A549 (cell line): ENCODE measurements at regions not wholly inside any gene's neighbourhood (a gene's known extent, or its start where the extent isn't known, plus 50 kb on each side); places are given as distances from the start of the nearest gene placed in this dataset.

Source experiments
- ATAC-seq, 2 experiments: fragments of 200-7000 bp in 1 of 2; fragments of >200 bp in 1 of 2; cut with Nextera tagmentation in 1 of 2; cut with Tn5 transposase in 1 of 2; 3 replicates each; pipeline versions ENCODE4 v1.8.0 to v1.9.1; 2018 to 2020; ENCODE audit warnings: mild to moderate bottlenecking in 1 of 2, moderate library complexity in 1 of 2
- CTCF ChIA-PET: fragments of 300-600 bp; sonication (Branson Sonifier 250); formaldehyde crosslinking; extraction: SDS; loops from one replicate; lab custom pipeline; 2021; ENCODE audit warnings: antibody characterized with exemption, inconsistent platforms; lab: Yijun Ruan, JAX
- POLR2A ChIA-PET: fragments of 350-600 bp; formaldehyde crosslinking; extraction: SDS; loops from one replicate; lab custom pipeline; 2021; ENCODE audit warnings: antibody characterized with exemption, inconsistent platforms; lab: Yijun Ruan, JAX
- DNase-seq, 2 experiments: peaks; one replicate each; pipeline versions ENCODE4 v3.0.0 to v3.0.0-alpha.2; 2011 to 2016; ENCODE audit warnings: low read depth in 1 of 2, low spot score in 1 of 2
- FAIRE-seq: peaks from 2 replicates; lab custom pipeline; 2011; peaks lifted over from hg19 to GRCh38; lab: Jason Lieb, UNC
- H3K27ac ChIP-seq, 2 experiments: fragments of >200 bp; sonication (Bioruptor Twin); formaldehyde crosslinking; 3 replicates each; pipeline ENCODE4 v1.5.1; 2016 to 2017
- H3K4me1 ChIP-seq: fragments of >200 bp; sonication (Bioruptor Twin); formaldehyde crosslinking; 3 replicates; pipeline ENCODE4 v1.6.1; 2016
- H3K4me2 ChIP-seq: fragments of >200 bp; sonication (Bioruptor Twin); formaldehyde crosslinking; 3 replicates; pipeline ENCODE4 v1.6.1; 2016
- H3K4me3 ChIP-seq: fragments of >200 bp; sonication (Bioruptor Twin); formaldehyde crosslinking; 3 replicates; pipeline ENCODE4 v1.5.1; 2016
- H3K9me3 ChIP-seq: fragments of >200 bp; sonication (Bioruptor Twin); formaldehyde crosslinking; 3 replicates; pipeline ENCODE4 v1.6.1; 2016
- BCL3 ChIP-seq: fragments of >200 bp; sonication (Bioruptor Twin); formaldehyde crosslinking; IDR thresholded peaks from 3 replicates; pipeline ENCODE4 v1.6.1; 2016
- BHLHE40 ChIP-seq: IDR thresholded peaks from 2 replicates; pipeline ENCODE4 v1.6.1; 2012; ENCODE audit warnings: low read depth, low read length, inconsistent platforms
- CBX2 ChIP-seq: fragments of 200-600 bp; sonication (generic); IDR thresholded peaks from 2 replicates; pipeline ENCODE4 v1.6.1; 2016; ENCODE audit warnings: low read depth, mild to moderate bottlenecking, borderline replicate concordance
- CHD2 ChIP-seq: fragments of 150-350 bp; IDR thresholded peaks from 2 replicates; pipeline ENCODE4 v1.6.1; 2014; ENCODE audit warnings: low read length; ENCODE audit not compliant: partially characterized antibody
- CHD4 ChIP-seq: fragments of 200-600 bp; sonication (generic); IDR thresholded peaks from 2 replicates; pipeline ENCODE4 v1.6.1; 2016; ENCODE audit warnings: antibody characterized with exemption, mild to moderate bottlenecking, borderline replicate concordance
- E2F6 ChIP-seq: IDR thresholded peaks from 2 replicates; pipeline ENCODE4 v1.6.1; 2012; ENCODE audit warnings: low read depth, borderline replicate concordance
- EHF ChIP-seq: fragments of 250-450 bp; sonication (Bioruptor Pico); IDR thresholded peaks from 2 replicates; pipeline ENCODE4 v1.5.0; 2020; ENCODE audit warnings: mild to moderate bottlenecking
- FOSB ChIP-seq: fragments of 250-450 bp; sonication (Bioruptor Pico); IDR thresholded peaks from 2 replicates; pipeline ENCODE4 v1.5.0; 2020; ENCODE audit warnings: mild to moderate bottlenecking, moderate library complexity
- FOXS1 ChIP-seq: fragments of 250-450 bp; sonication (Bioruptor Pico); IDR thresholded peaks from 2 replicates; pipeline ENCODE4 v1.5.0; 2020; ENCODE audit warnings: mild to moderate bottlenecking, moderate library complexity
- GATA3 ChIP-seq: IDR thresholded peaks from 2 replicates; pipeline ENCODE4 v1.6.1; 2012; ENCODE audit warnings: borderline replicate concordance
- HMGXB4 ChIP-seq: fragments of 250-450 bp; sonication (Bioruptor Pico); IDR thresholded peaks from 2 replicates; pipeline ENCODE4 v1.5.0; 2021; ENCODE audit warnings: mild to moderate bottlenecking, moderate library complexity, borderline replicate concordance
- HOXB5 ChIP-seq: fragments of 250-450 bp; sonication (Bioruptor Pico); IDR thresholded peaks from 2 replicates; pipeline ENCODE4 v1.5.0; 2020; ENCODE audit warnings: mild to moderate bottlenecking, moderate library complexity
- JUN ChIP-seq, 2 experiments: fragments of >200 bp; sonication (Bioruptor Twin); formaldehyde crosslinking; IDR thresholded peaks; 2 replicates in 1 of 2; 3 replicates in 1 of 2; pipeline ENCODE4 v1.6.1; 2016 to 2017
- JUNB ChIP-seq: fragments of >200 bp; sonication (Bioruptor Twin); formaldehyde crosslinking; IDR thresholded peaks from 2 replicates; pipeline ENCODE4 v1.6.1; 2016
- KDM1A ChIP-seq: fragments of 200-600 bp; sonication (generic); IDR thresholded peaks from 2 replicates; pipeline ENCODE4 v1.6.1; 2016; ENCODE audit warnings: low read depth, mild to moderate bottlenecking
- KDM5A ChIP-seq: fragments of 200-600 bp; sonication (generic); IDR thresholded peaks from 2 replicates; pipeline ENCODE4 v1.6.1; 2016; ENCODE audit warnings: antibody characterized with exemption, mild to moderate bottlenecking
- MAFK ChIP-seq: fragments of 450-650 bp; IDR thresholded peaks from 2 replicates; pipeline ENCODE4 v1.6.1; 2014; ENCODE audit not compliant: partially characterized antibody
- NR3C1 ChIP-seq: fragments of >200 bp; sonication (Bioruptor Twin); formaldehyde crosslinking; IDR thresholded peaks from 3 replicates; pipeline ENCODE4 v1.6.1; 2017
- PBX3 ChIP-seq: IDR thresholded peaks from 2 replicates; pipeline ENCODE4 v1.6.1; 2012
- POLR2A ChIP-seq: IDR thresholded peaks from 2 replicates; pipeline ENCODE4 v1.6.1; 2012; ENCODE audit warnings: mild to moderate bottlenecking, low read length
- POLR2AphosphoS2 ChIP-seq: conservative IDR thresholded peaks from 2 replicates; pipeline ENCODE4 v1.6.1; 2012; ENCODE audit warnings: low read length, improper control_type of control experiment, inconsistent platforms
- RNF2 ChIP-seq: fragments of 200-600 bp; sonication (generic); IDR thresholded peaks from 2 replicates; pipeline ENCODE4 v1.6.1; 2016; ENCODE audit warnings: low read depth, mild to moderate bottlenecking, antibody characterized with exemption, moderate library complexity, borderline replicate concordance
- SMC3 ChIP-seq: fragments of >200 bp; sonication (Bioruptor Twin); formaldehyde crosslinking; IDR thresholded peaks from 3 replicates; pipeline ENCODE4 v1.6.1; 2018; ENCODE audit warnings: inconsistent platforms
- SREBF2 ChIP-seq: fragments of 450-650 bp; IDR thresholded peaks from 2 replicates; pipeline ENCODE4 v1.6.1; 2014; ENCODE audit warnings: mild to moderate bottlenecking, moderate library complexity
- ZC3H11A ChIP-seq: fragments of 450-650 bp; IDR thresholded peaks from 2 replicates; pipeline ENCODE4 v1.6.1; 2014; ENCODE audit warnings: antibody characterized with exemption, mild to moderate bottlenecking
- ZFP36 ChIP-seq: fragments of 450-650 bp; IDR thresholded peaks from 2 replicates; pipeline ENCODE4 v1.6.1; 2014; ENCODE audit warnings: borderline replicate concordance; ENCODE audit not compliant: partially characterized antibody
- WGBS: methylation state at CpG from one replicate; pipeline ENCODE4 v1.1.6; 2017; ENCODE audit errors: missing lambda C conversion rate; 5-methylcytosine and 5-hydroxymethylcytosine counted together
- TF ChIP-seq, protein P1 (sequence below): fragments of 200-600 bp; sonication (generic); IDR thresholded peaks from 2 replicates; pipeline ENCODE4 v1.6.1; 2016; ENCODE audit warnings: antibody characterized with exemption, mild to moderate bottlenecking, moderate library complexity
- TF ChIP-seq, protein P2 (sequence below): IDR thresholded peaks from 2 replicates; pipeline ENCODE4 v1.6.1; 2012
- TF ChIP-seq, protein P3 (sequence below): fragments of 150-350 bp; IDR thresholded peaks from 2 replicates; pipeline ENCODE4 v1.6.1; 2014; ENCODE audit warnings: low read depth, mild to moderate bottlenecking, low read length
- TF ChIP-seq, protein P4 (sequence below): fragments of >200 bp; sonication (Bioruptor Twin); formaldehyde crosslinking; IDR thresholded peaks from 2 replicates; pipeline ENCODE4 v1.6.1; 2016
- TF ChIP-seq, protein P5 (sequence below): fragments of 450-650 bp; IDR thresholded peaks from 2 replicates; pipeline ENCODE4 v1.6.1; 2014; ENCODE audit warnings: antibody characterized with exemption

DNA sequence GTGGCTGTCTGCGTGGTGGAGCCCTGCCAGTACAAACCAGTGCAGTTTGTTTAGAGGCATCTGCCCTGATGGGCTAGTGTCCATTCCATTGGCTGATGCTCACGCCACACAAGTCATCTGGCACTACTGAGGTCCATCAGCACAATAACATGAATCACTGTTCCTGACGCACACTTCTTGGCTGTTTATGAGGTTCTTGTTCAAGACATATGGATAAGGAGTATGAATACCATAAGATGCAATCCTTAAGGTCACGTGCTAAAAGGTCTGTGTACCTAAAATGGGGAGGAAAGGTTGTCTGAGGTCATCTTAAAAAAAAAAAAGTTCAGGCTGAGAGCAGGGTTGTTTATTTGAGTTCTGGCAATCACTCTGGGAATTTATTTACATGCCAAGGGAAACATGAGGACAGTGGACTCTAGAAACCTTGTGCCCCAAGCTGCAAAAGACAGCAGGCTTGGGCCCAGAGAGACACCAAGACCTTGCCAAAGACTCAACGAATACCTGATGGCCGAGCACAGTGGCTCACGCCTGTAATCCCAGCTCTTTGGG is 54.1 kb upstream of the SHLD1 start:
- H3K27ac ChIP-seq: peak overlapping the region; percentile 69 to 71
- H3K4me3 ChIP-seq: no peak overlapping the region
- peak overlapping the region; percentile 33 for H3K4me2 ChIP-seq
- FAIRE-seq (no peak), DNase-seq (peak; percentile 52 to 95), ATAC-seq (peak; percentile 95 to 97)
- peaks cover 9% of the 10 kb centered on the region; the same call in 2 of the 3 replicates for H3K9me3 ChIP-seq
- ChIA-PET CTCF (interaction anchor here (0.7 to 1.0 kb wide), 2 partner anchors 9 to 35 kb away, joined by 3 read pairs; no protein-coding TSS in a partner anchor), POLR2A (no interaction called here)
- WGBS: 50% methylated on average over 7 of the region's 7 CpGs
- H3K4me1 ChIP-seq: peaks cover 19% of the 10 kb centered on the region
- TF ChIP-seq BHLHE40 (peak; percentile 59), PBX3 (peak; percentile 51; the same call in 1 of the 2 replicates), CBX2 (no peak), FOXS1 (CRISPR knock-in tag) (0 out of 2 replicates have a peak, but pooled peaks have one; percentile 9), POLR2A (no peak), HOXB5 (CRISPR knock-in tag) (0 out of 2 replicates have a peak, but pooled peaks have one; percentile 59), SREBF2 (no peak), CHD2 (no peak), MAFK (no peak), ZFP36 (peak; percentile 32), KDM5A (no peak), POLR2AphosphoS2 (no peak), FOSB (CRISPR knock-in tag) (no peak), HMGXB4 (CRISPR knock-in tag) (no peak), EHF (CRISPR knock-in tag) (no peak), KDM1A (no peak), JUNB (peak; percentile 81), BCL3 (peak; percentile 61; the same call in 1 of the 3 replicates), NR3C1 (no peak), GATA3 (peak; percentile 75), ZC3H11A (no peak), SMC3 (peak; percentile 34; the same call in 1 of the 3 replicates), CHD4 (no peak), RNF2 (no peak), E2F6 (no peak), JUN (IDR thresholded peaks at IDR 0.05) (peak; percentile 35 to 86; a peak in 2 of 5 replicates)
- TF ChIP-seq, protein P1, sequence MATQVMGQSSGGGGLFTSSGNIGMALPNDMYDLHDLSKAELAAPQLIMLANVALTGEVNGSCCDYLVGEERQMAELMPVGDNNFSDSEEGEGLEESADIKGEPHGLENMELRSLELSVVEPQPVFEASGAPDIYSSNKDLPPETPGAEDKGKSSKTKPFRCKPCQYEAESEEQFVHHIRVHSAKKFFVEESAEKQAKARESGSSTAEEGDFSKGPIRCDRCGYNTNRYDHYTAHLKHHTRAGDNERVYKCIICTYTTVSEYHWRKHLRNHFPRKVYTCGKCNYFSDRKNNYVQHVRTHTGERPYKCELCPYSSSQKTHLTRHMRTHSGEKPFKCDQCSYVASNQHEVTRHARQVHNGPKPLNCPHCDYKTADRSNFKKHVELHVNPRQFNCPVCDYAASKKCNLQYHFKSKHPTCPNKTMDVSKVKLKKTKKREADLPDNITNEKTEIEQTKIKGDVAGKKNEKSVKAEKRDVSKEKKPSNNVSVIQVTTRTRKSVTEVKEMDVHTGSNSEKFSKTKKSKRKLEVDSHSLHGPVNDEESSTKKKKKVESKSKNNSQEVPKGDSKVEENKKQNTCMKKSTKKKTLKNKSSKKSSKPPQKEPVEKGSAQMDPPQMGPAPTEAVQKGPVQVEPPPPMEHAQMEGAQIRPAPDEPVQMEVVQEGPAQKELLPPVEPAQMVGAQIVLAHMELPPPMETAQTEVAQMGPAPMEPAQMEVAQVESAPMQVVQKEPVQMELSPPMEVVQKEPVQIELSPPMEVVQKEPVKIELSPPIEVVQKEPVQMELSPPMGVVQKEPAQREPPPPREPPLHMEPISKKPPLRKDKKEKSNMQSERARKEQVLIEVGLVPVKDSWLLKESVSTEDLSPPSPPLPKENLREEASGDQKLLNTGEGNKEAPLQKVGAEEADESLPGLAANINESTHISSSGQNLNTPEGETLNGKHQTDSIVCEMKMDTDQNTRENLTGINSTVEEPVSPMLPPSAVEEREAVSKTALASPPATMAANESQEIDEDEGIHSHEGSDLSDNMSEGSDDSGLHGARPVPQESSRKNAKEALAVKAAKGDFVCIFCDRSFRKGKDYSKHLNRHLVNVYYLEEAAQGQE: no peak
- TF ChIP-seq, protein P2, sequence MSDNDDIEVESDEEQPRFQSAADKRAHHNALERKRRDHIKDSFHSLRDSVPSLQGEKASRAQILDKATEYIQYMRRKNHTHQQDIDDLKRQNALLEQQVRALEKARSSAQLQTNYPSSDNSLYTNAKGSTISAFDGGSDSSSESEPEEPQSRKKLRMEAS: peak; percentile 67
- TF ChIP-seq, protein P3, sequence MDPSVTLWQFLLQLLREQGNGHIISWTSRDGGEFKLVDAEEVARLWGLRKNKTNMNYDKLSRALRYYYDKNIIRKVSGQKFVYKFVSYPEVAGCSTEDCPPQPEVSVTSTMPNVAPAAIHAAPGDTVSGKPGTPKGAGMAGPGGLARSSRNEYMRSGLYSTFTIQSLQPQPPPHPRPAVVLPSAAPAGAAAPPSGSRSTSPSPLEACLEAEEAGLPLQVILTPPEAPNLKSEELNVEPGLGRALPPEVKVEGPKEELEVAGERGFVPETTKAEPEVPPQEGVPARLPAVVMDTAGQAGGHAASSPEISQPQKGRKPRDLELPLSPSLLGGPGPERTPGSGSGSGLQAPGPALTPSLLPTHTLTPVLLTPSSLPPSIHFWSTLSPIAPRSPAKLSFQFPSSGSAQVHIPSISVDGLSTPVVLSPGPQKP: no peak
- TF ChIP-seq, protein P4, sequence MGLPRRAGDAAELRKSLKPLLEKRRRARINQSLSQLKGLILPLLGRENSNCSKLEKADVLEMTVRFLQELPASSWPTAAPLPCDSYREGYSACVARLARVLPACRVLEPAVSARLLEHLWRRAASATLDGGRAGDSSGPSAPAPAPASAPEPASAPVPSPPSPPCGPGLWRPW: no peak
- TF ChIP-seq, protein P5, sequence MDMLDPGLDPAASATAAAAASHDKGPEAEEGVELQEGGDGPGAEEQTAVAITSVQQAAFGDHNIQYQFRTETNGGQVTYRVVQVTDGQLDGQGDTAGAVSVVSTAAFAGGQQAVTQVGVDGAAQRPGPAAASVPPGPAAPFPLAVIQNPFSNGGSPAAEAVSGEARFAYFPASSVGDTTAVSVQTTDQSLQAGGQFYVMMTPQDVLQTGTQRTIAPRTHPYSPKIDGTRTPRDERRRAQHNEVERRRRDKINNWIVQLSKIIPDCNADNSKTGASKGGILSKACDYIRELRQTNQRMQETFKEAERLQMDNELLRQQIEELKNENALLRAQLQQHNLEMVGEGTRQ: peak; percentile 83
